IPS-18a (cell line): ENCODE measurements at regions not wholly inside any gene's neighbourhood (a gene's known extent, or its start where the extent isn't known, plus 50 kb on each side); places are given as distances from the start of the nearest gene placed in this dataset.

Source experiments
- H3K27ac ChIP-seq: one replicate; pipeline ENCODE4 v1.5.1; 2013; ENCODE audit warnings: low read length
- H3K27me3 ChIP-seq: one replicate; pipeline ENCODE4 v1.6.1; 2013; ENCODE audit warnings: mild to moderate bottlenecking, low read length; ENCODE audit not compliant: control insufficient read depth, insufficient read depth
- H3K36me3 ChIP-seq: one replicate; pipeline ENCODE4 v1.6.1; 2013; ENCODE audit warnings: low read depth, low read length; ENCODE audit not compliant: control insufficient read depth
- H3K4me1 ChIP-seq: one replicate; pipeline ENCODE4 v1.6.1; 2013; ENCODE audit warnings: low read depth, low read length; ENCODE audit not compliant: control insufficient read depth
- H3K4me3 ChIP-seq: one replicate; pipeline ENCODE4 v1.5.1; 2013; ENCODE audit warnings: low read length
- H3K9ac ChIP-seq: one replicate; pipeline ENCODE4 v1.6.1; 2013; ENCODE audit warnings: mild to moderate bottlenecking, low read length, moderate library complexity
- H3K9me3 ChIP-seq: one replicate; pipeline ENCODE4 v1.6.1; 2013; ENCODE audit warnings: low read depth, low read length; ENCODE audit not compliant: control insufficient read depth

GRCh38 chr6:81822568-81822967, 70.1 kb upstream of the TENT5A start:
- no peak overlapping the region for H3K4me3 ChIP-seq
- no peak overlapping the region for H3K9ac ChIP-seq
- H3K27me3 ChIP-seq = no peaks in the 10 kb centered on the region
- H3K27ac ChIP-seq = no peak overlapping the region
- H3K9me3 ChIP-seq = no peaks in the 10 kb centered on the region
- no peaks in the 10 kb centered on the region for H3K36me3 ChIP-seq
- no peaks in the 10 kb centered on the region for H3K4me1 ChIP-seq

- no peaks in the 10 kb centered on the region for H3K27me3 ChIP-seq
- H3K9ac ChIP-seq = no peak overlapping the region
- H3K36me3 ChIP-seq = no peaks in the 10 kb centered on the region
- H3K4me3 ChIP-seq = no peak overlapping the region
- H3K9me3 ChIP-seq = no peaks in the 10 kb centered on the region
- H3K27ac ChIP-seq = no peak overlapping the region
- no peaks in the 10 kb centered on the region for H3K4me1 ChIP-seq
Observed at GRCh38 chr6:81821449-81821848, 69.0 kb upstream of the TENT5A start.

- no peaks in the 10 kb centered on the region for H3K27me3 ChIP-seq
- no peaks in the 10 kb centered on the region for H3K36me3 ChIP-seq
- no peak overlapping the region for H3K27ac ChIP-seq
- no peaks in the 10 kb centered on the region for H3K9me3 ChIP-seq
- H3K4me3 ChIP-seq = no peak overlapping the region
- H3K4me1 ChIP-seq = no peaks in the 10 kb centered on the region
- H3K9ac ChIP-seq = no peak overlapping the region
Observed at GRCh38 chr6:81820980-81821379, 68.5 kb upstream of the TENT5A start.

GRCh38 chr6:81820422-81820821, 67.9 kb upstream of the TENT5A start:
- no peak overlapping the region for H3K27ac ChIP-seq
- H3K36me3 ChIP-seq = no peaks in the 10 kb centered on the region
- H3K9ac ChIP-seq = no peak overlapping the region
- no peaks in the 10 kb centered on the region for H3K9me3 ChIP-seq
- H3K27me3 ChIP-seq = no peaks in the 10 kb centered on the region
- no peak overlapping the region for H3K4me3 ChIP-seq
- no peaks in the 10 kb centered on the region for H3K4me1 ChIP-seq

- Histone ChIP-seq H3K27ac (no peak overlapping the region), H3K4me1 (no peaks in the 10 kb centered on the region), H3K9me3 (no peaks in the 10 kb centered on the region), H3K27me3 (no peaks in the 10 kb centered on the region), H3K4me3 (no peak overlapping the region), H3K36me3 (no peaks in the 10 kb centered on the region), H3K9ac (no peak overlapping the region)
Observed at GRCh38 chr6:81819767-81820166, 67.3 kb upstream of the TENT5A start.

GRCh38 chr6:81818901-81819361, 66.5 kb upstream of the TENT5A start:
- H3K4me3 ChIP-seq = no peak overlapping the region
- H3K9ac ChIP-seq = no peak overlapping the region
- H3K27ac ChIP-seq = no peak overlapping the region
- no peaks in the 10 kb centered on the region for H3K27me3 ChIP-seq
- no peaks in the 10 kb centered on the region for H3K4me1 ChIP-seq
- no peaks in the 10 kb centered on the region for H3K36me3 ChIP-seq
- H3K9me3 ChIP-seq = no peaks in the 10 kb centered on the region

- H3K9me3 ChIP-seq = no peaks in the 10 kb centered on the region
- H3K36me3 ChIP-seq = no peaks in the 10 kb centered on the region
- H3K4me1 ChIP-seq = no peaks in the 10 kb centered on the region
- no peak overlapping the region for H3K27ac ChIP-seq
- no peak overlapping the region for H3K9ac ChIP-seq
- no peaks in the 10 kb centered on the region for H3K27me3 ChIP-seq
- no peak overlapping the region for H3K4me3 ChIP-seq
Observed at GRCh38 chr6:81816380-81816779, 63.9 kb upstream of the TENT5A start.

- Histone ChIP-seq H3K9ac (no peak overlapping the region), H3K27me3 (no peaks in the 10 kb centered on the region), H3K36me3 (no peaks in the 10 kb centered on the region), H3K27ac (no peak overlapping the region), H3K4me3 (no peak overlapping the region), H3K9me3 (no peaks in the 10 kb centered on the region), H3K4me1 (no peaks in the 10 kb centered on the region)
Observed at GRCh38 chr6:81814370-81815076, 62.0 kb upstream of the TENT5A start.

GRCh38 chr6:81813305-81813704, 60.8 kb upstream of the TENT5A start:
- H3K27me3 ChIP-seq = no peaks in the 10 kb centered on the region
- no peak overlapping the region for H3K9ac ChIP-seq
- no peaks in the 10 kb centered on the region for H3K36me3 ChIP-seq
- no peak overlapping the region for H3K27ac ChIP-seq
- H3K4me3 ChIP-seq = no peak overlapping the region
- no peaks in the 10 kb centered on the region for H3K4me1 ChIP-seq
- no peaks in the 10 kb centered on the region for H3K9me3 ChIP-seq

GRCh38 chr6:81812401-81812800, 59.9 kb upstream of the TENT5A start:
- H3K27me3 ChIP-seq = no peaks in the 10 kb centered on the region
- H3K36me3 ChIP-seq = no peaks in the 10 kb centered on the region
- H3K9me3 ChIP-seq = no peaks in the 10 kb centered on the region
- H3K9ac ChIP-seq = no peak overlapping the region
- H3K27ac ChIP-seq = no peak overlapping the region
- no peaks in the 10 kb centered on the region for H3K4me1 ChIP-seq
- no peak overlapping the region for H3K4me3 ChIP-seq

- Histone ChIP-seq H3K36me3 (no peaks in the 10 kb centered on the region), H3K27me3 (no peaks in the 10 kb centered on the region), H3K9ac (no peak overlapping the region), H3K4me1 (no peaks in the 10 kb centered on the region), H3K27ac (no peak overlapping the region), H3K4me3 (no peak overlapping the region), H3K9me3 (no peaks in the 10 kb centered on the region)
Observed at GRCh38 chr6:81808851-81809570, 56.5 kb upstream of the TENT5A start.
